Ascending aorta (tissue), 2 donors: ENCODE measurements at regions not wholly inside any gene's neighbourhood (a gene's known extent, or its start where the extent isn't known, plus 50 kb on each side); places are given as distances from the start of the nearest gene placed in this dataset.
"Not testable (repeated sequence)": the region's sequence is repeated elsewhere in the genome, so short reads cannot be mapped to it uniquely, and the experiment has no call there.

Experiments used
- DNase-seq, 2 donors: peaks; one replicate each; pipeline ENCODE4 v3.0.0-alpha.2; 2019; ENCODE audit warnings: low spot score in 2 of 2
- H3K27ac ChIP-seq, 2 donors: fragments of 200-600 bp; sonication (generic); one replicate each; pipeline ENCODE4 v1.5.1; 2016 to 2017; ENCODE audit warnings: mild to moderate bottlenecking in 1 of 2
- H3K27me3 ChIP-seq: fragments of 200-600 bp; sonication (generic); one replicate; pipeline ENCODE4 v1.5.1; 2017
- H3K36me3 ChIP-seq, 2 donors: fragments of 200-600 bp; sonication (generic); one replicate each; pipeline ENCODE4 v1.5.1; 2016
- H3K4me1 ChIP-seq, 2 donors: fragments of 200-600 bp; sonication (generic); one replicate each; pipeline ENCODE4 v1.5.1; 2016 to 2017; ENCODE audit warnings: mild to moderate bottlenecking in 1 of 2
- H3K4me3 ChIP-seq, 2 donors: fragments of 200-600 bp; sonication (generic); one replicate each; pipeline ENCODE4 v1.5.1; 2016 to 2017; ENCODE audit warnings: mild to moderate bottlenecking in 1 of 2
- H3K9me3 ChIP-seq, 2 donors: fragments of 200-600 bp; sonication (generic); one replicate each; pipeline ENCODE4 v1.5.1; 2016
- CTCF ChIP-seq, 3 experiments: fragments of 200-600 bp in 2 of 3; fragments of 450-650 bp in 1 of 3; sonication (generic) in 2 of 3; IDR thresholded peaks; one replicate each; pipeline ENCODE4 v1.5.1; 2016 to 2019; ENCODE audit warnings: antibody characterized with exemption in 3 of 3, mild to moderate bottlenecking in 1 of 3, moderate library complexity in 1 of 3
- intact Hi-C: fragments of 100-400 bp; cut with DNase I; formaldehyde crosslinking; loops from one replicate; pipeline ENCODE4 v1.15.1; 2023

GRCh38 chr7:6882321-6882721, 56.2 kb upstream of the CCZ1B start:
- DNase-seq, intact Hi-C loops, H3K4me3 ChIP-seq, H3K9me3 ChIP-seq, H3K36me3 ChIP-seq, H3K27me3 ChIP-seq, H3K27ac ChIP-seq, H3K4me1 ChIP-seq: not testable (repeated sequence)

GRCh38 chr7:6883756-6884155, 57.7 kb upstream of the CCZ1B start:
- H3K4me1 ChIP-seq, H3K27ac ChIP-seq, H3K27me3 ChIP-seq, H3K36me3 ChIP-seq, DNase-seq, H3K9me3 ChIP-seq, intact Hi-C loops, H3K4me3 ChIP-seq: not testable (repeated sequence)

- H3K9me3 ChIP-seq: no peaks in the 10 kb centered on the region
- H3K27me3 ChIP-seq: no peaks in the 10 kb centered on the region
- intact Hi-C loops: no loop called here
- H3K4me1 ChIP-seq: no peaks in the 10 kb centered on the region
- no peak overlapping the region for H3K4me3 ChIP-seq
- H3K27ac ChIP-seq: no peak overlapping the region
- no peak for DNase-seq
- no peaks in the 10 kb centered on the region for H3K36me3 ChIP-seq
- TF ChIP-seq CTCF (IDR thresholded peaks at IDR 0.05): no peak
These were observed 60.1 kb upstream of the CCZ1B start for GRCh38 chr7:6886198-6886597.

GRCh38 chr7:6888267-6889045, 62.4 kb upstream of the CCZ1B start:
- H3K36me3 ChIP-seq, intact Hi-C loops, H3K27ac ChIP-seq, H3K4me1 ChIP-seq, H3K9me3 ChIP-seq, H3K27me3 ChIP-seq, H3K4me3 ChIP-seq, DNase-seq: not testable (repeated sequence)

- Histone ChIP-seq H3K27me3 (no peaks in the 10 kb centered on the region), H3K36me3 (no peaks in the 10 kb centered on the region), H3K9me3 (no peaks in the 10 kb centered on the region), H3K4me3 (no peak overlapping the region), H3K4me1 (no peaks in the 10 kb centered on the region), H3K27ac (no peak overlapping the region)
- intact Hi-C loops: no loop called here
- no peak for DNase-seq
- no peak for TF ChIP-seq CTCF (IDR thresholded peaks at IDR 0.05)
These were observed 63.3 kb upstream of the CCZ1B start for GRCh38 chr7:6889252-6889812.

GRCh38 chr7:6902097-6902518, 76.0 kb upstream of the CCZ1B start:
- H3K4me1 ChIP-seq, H3K4me3 ChIP-seq, intact Hi-C loops, H3K36me3 ChIP-seq, H3K27me3 ChIP-seq, H3K9me3 ChIP-seq, DNase-seq, H3K27ac ChIP-seq: not testable (repeated sequence)

- H3K9me3 ChIP-seq, intact Hi-C loops, H3K36me3 ChIP-seq, H3K27me3 ChIP-seq, H3K27ac ChIP-seq, H3K4me3 ChIP-seq, H3K4me1 ChIP-seq, DNase-seq: not testable (repeated sequence)
These were observed 77.2 kb upstream of the CCZ1B start for GRCh38 chr7:6903289-6903688.

- H3K4me3 ChIP-seq, H3K36me3 ChIP-seq, H3K27ac ChIP-seq, DNase-seq, H3K9me3 ChIP-seq, H3K27me3 ChIP-seq, H3K4me1 ChIP-seq, intact Hi-C loops: not testable (repeated sequence)
These were observed 77.7 kb upstream of the CCZ1B start for GRCh38 chr7:6903792-6904191.

GRCh38 chr7:6917258-6917657, 91.2 kb upstream of the CCZ1B start:
- H3K27ac ChIP-seq: no peak overlapping the region
- no peak for TF ChIP-seq CTCF (IDR thresholded peaks at IDR 0.05)
- H3K27me3 ChIP-seq: no peaks in the 10 kb centered on the region
- DNase-seq: no peak
- H3K36me3 ChIP-seq: no peaks in the 10 kb centered on the region
- H3K9me3 ChIP-seq: no peaks in the 10 kb centered on the region
- intact Hi-C loops: no loop called here
- no peaks in the 10 kb centered on the region for H3K4me1 ChIP-seq
- H3K4me3 ChIP-seq: no peak overlapping the region

GRCh38 chr7:6919169-6919568, 93.1 kb upstream of the CCZ1B start:
- DNase-seq, H3K9me3 ChIP-seq, intact Hi-C loops, H3K4me3 ChIP-seq, H3K27ac ChIP-seq, H3K4me1 ChIP-seq, H3K27me3 ChIP-seq, H3K36me3 ChIP-seq: not testable (repeated sequence)

GRCh38 chr7:6924523-6924922, 98.4 kb upstream of the CCZ1B start:
- H3K4me3 ChIP-seq, H3K9me3 ChIP-seq, H3K27ac ChIP-seq, H3K36me3 ChIP-seq, H3K27me3 ChIP-seq, intact Hi-C loops, DNase-seq, H3K4me1 ChIP-seq: not testable (repeated sequence)
